ENCODE measurements at regions not wholly inside any gene's neighbourhood (a gene's known extent, or its start where the extent isn't known, plus 50 kb on each side); places are given as distances from the start of the nearest gene placed in this dataset.

- no peaks in the 10 kb centered on the region for H3K4me1 ChIP-seq
- intact Hi-C loops (cut with DNase I) = no loop called here
- no peaks in the 10 kb centered on the region for H3K36me3 ChIP-seq
- H3K9me3 ChIP-seq = no peaks in the 10 kb centered on the region
- H3K4me3 ChIP-seq = no peak overlapping the region
- peaks cover 0 to 14% of the 10 kb centered on the region in 2 donors for H3K27me3 ChIP-seq
- ATAC-seq (no peak), DNase-seq (peak in 1 of 4 donors; percentile 38)
- TF ChIP-seq CTCF (IDR thresholded peaks at IDR 0.05) = no peak
- H3K27ac ChIP-seq = no peak overlapping the region
These were observed 468.9 kb upstream of the HS6ST1 start for GRCh38 chr2:128787616-128788015.

GRCh38 chr2:128788636-128789220 is 470.1 kb upstream of the HS6ST1 start:
- intact Hi-C loops (cut with DNase I) = no loop called here
- DNase-seq (peak in 1 of 4 donors; percentile 20), ATAC-seq (no peak)
- H3K27ac ChIP-seq = no peak overlapping the region
- no peaks in the 10 kb centered on the region for H3K4me1 ChIP-seq
- H3K36me3 ChIP-seq = no peaks in the 10 kb centered on the region
- no peak overlapping the region for H3K4me3 ChIP-seq
- peaks cover 0 to 14% of the 10 kb centered on the region in 2 donors for H3K27me3 ChIP-seq
- no peak for TF ChIP-seq CTCF (IDR thresholded peaks at IDR 0.05)
- no peaks in the 10 kb centered on the region for H3K9me3 ChIP-seq

- Histone ChIP-seq H3K27ac (no peak overlapping the region), H3K9me3 (no peaks in the 10 kb centered on the region), H3K4me1 (no peaks in the 10 kb centered on the region), H3K36me3 (no peaks in the 10 kb centered on the region), H3K4me3 (no peak overlapping the region), H3K27me3 (peaks cover 0 to 14% of the 10 kb centered on the region in 2 donors)
- TF ChIP-seq CTCF (IDR thresholded peaks at IDR 0.05) = no peak
- intact Hi-C loops (cut with DNase I) = no loop called here
- no peak for ATAC-seq
- peak in 1 of 4 donors; percentile 42 for DNase-seq
These were observed 470.6 kb upstream of the HS6ST1 start for GRCh38 chr2:128789221-128789620.

- Histone ChIP-seq H3K27me3 (peaks cover 0 to 14% of the 10 kb centered on the region in 2 donors), H3K4me3 (no peak overlapping the region), H3K9me3 (no peaks in the 10 kb centered on the region), H3K36me3 (no peaks in the 10 kb centered on the region), H3K4me1 (no peaks in the 10 kb centered on the region), H3K27ac (no peak overlapping the region)
- TF ChIP-seq CTCF (IDR thresholded peaks at IDR 0.05) = no peak
- intact Hi-C loops (cut with DNase I) = no loop called here
- ATAC-seq = no peak
- DNase-seq = peak in 1 of 4 donors; percentile 47
These were observed 471.2 kb upstream of the HS6ST1 start for GRCh38 chr2:128789776-128790455.

- Histone ChIP-seq H3K9me3 (no peaks in the 10 kb centered on the region), H3K36me3 (no peaks in the 10 kb centered on the region), H3K4me1 (no peaks in the 10 kb centered on the region), H3K4me3 (no peak overlapping the region), H3K27me3 (peaks cover 0 to 14% of the 10 kb centered on the region in 2 donors), H3K27ac (no peak overlapping the region)
- DNase-seq (peak in 1 of 4 donors; percentile 17), ATAC-seq (no peak)
- TF ChIP-seq CTCF (IDR thresholded peaks at IDR 0.05) = no peak
- intact Hi-C loops (cut with DNase I) = no loop called here
These were observed 471.9 kb upstream of the HS6ST1 start for GRCh38 chr2:128790541-128791001.
